IMR-90 (cell line): ENCODE measurements at regions not wholly inside any gene's neighbourhood (a gene's known extent, or its start where the extent isn't known, plus 50 kb on each side); places are given as distances from the start of the nearest gene placed in this dataset.

Source experiments
- ATAC-seq: fragments of 200-7000 bp; cut with Tn5 transposase; 2 replicates; pipeline ENCODE4 v1.9.1; 2020; ENCODE audit warnings: low read depth, mild to moderate bottlenecking, moderate library complexity
- BruUV-seq: library from RNA; stranded (reverse); fragments of 400-500 nt; replicated peaks from 2 replicates; lab custom pipeline; 2021; lab: Mats Ljungman, UMichigan
- CTCF ChIA-PET: fragments of 300-600 bp; formaldehyde crosslinking; extraction: SDS; loops from one replicate; lab custom pipeline; 2021; ENCODE audit warnings: antibody characterized with exemption; lab: Yijun Ruan, JAX
- POLR2A ChIA-PET: fragments of 300-600 bp; sonication (Branson Sonifier 250); formaldehyde crosslinking; loops from one replicate; lab custom pipeline; 2022; ENCODE audit warnings: antibody characterized with exemption; ENCODE audit not compliant: unreplicated experiment; lab: Charles Lee
- DNase-seq: peaks from one replicate; pipeline ENCODE4 v3.0.0; 2013
- H2AFZ ChIP-seq: replicated peaks from 2 replicates; pipeline ENCODE3; 2013; ENCODE audit warnings: low read length, mild to moderate bottlenecking; ENCODE audit not compliant: poor library complexity
- H2AK5ac ChIP-seq: 2 replicates; pipeline ENCODE4 v1.6.1; 2013; ENCODE audit warnings: low read depth, low read length, inconsistent platforms
- H2AK9ac ChIP-seq: replicated peaks from 2 replicates; pipeline ENCODE3; 2013; ENCODE audit warnings: mild to moderate bottlenecking, low read depth, low read length, moderate library complexity; ENCODE audit not compliant: poor library complexity
- H2BK120ac ChIP-seq: 2 replicates; pipeline ENCODE4 v1.6.1; 2013; ENCODE audit warnings: low read depth, low read length, inconsistent platforms
- H2BK15ac ChIP-seq: 3 replicates; pipeline ENCODE4 v1.6.1; 2013; ENCODE audit warnings: low read depth, low read length, inconsistent platforms
- H2BK20ac ChIP-seq: 2 replicates; pipeline ENCODE4 v1.6.1; 2013; ENCODE audit warnings: low read depth, mild to moderate bottlenecking, inconsistent platforms, low read length, moderate library complexity
- H2BK5ac ChIP-seq: 2 replicates; pipeline ENCODE4 v1.6.1; 2013; ENCODE audit warnings: mild to moderate bottlenecking, low read depth, low read length, inconsistent platforms; ENCODE audit not compliant: poor library complexity, severe bottlenecking
- H3K14ac ChIP-seq: replicated peaks from 2 replicates; pipeline ENCODE4 v1.6.1; 2013; ENCODE audit warnings: low read depth, low read length, inconsistent platforms
- H3K18ac ChIP-seq: 2 replicates; pipeline ENCODE4 v1.6.1; 2013; ENCODE audit warnings: low read depth, low read length, control low read depth
- H3K23ac ChIP-seq: 2 replicates; pipeline ENCODE4 v1.6.1; 2013; ENCODE audit warnings: low read depth, low read length, inconsistent platforms
- H3K27ac ChIP-seq: 2 replicates; pipeline ENCODE4 v1.5.1; 2013; ENCODE audit warnings: mild to moderate bottlenecking, control low read depth, low read length; ENCODE audit not compliant: insufficient read depth
- H3K27me3 ChIP-seq: 2 replicates; pipeline ENCODE4 v1.6.1; 2013; ENCODE audit warnings: low read length; ENCODE audit not compliant: control insufficient read depth, insufficient read depth
- H3K36me3 ChIP-seq: 2 replicates; pipeline ENCODE4 v1.6.1; 2013; ENCODE audit warnings: low read length, mixed read lengths; ENCODE audit not compliant: control insufficient read depth, insufficient read depth
- H3K4ac ChIP-seq: 2 replicates; pipeline ENCODE4 v1.6.1; 2013; ENCODE audit warnings: low read depth, low read length, inconsistent platforms
- H3K4me1 ChIP-seq: 2 replicates; pipeline ENCODE4 v1.6.1; 2013; ENCODE audit warnings: low read length, mixed read lengths; ENCODE audit not compliant: control insufficient read depth, insufficient read depth
- H3K4me2 ChIP-seq: 2 replicates; pipeline ENCODE4 v1.6.1; 2013; ENCODE audit warnings: low read depth, mild to moderate bottlenecking, control low read depth, low read length, moderate library complexity
- H3K4me3 ChIP-seq: 2 replicates; pipeline ENCODE4 v1.5.1; 2013; ENCODE audit warnings: low read depth, mild to moderate bottlenecking, control low read depth, low read length, moderate library complexity; ENCODE audit not compliant: insufficient read depth
- H3K56ac ChIP-seq: 2 replicates; pipeline ENCODE4 v1.6.1; 2013; ENCODE audit warnings: low read length, inconsistent platforms; ENCODE audit not compliant: insufficient read depth; ENCODE audit errors: extremely low read depth
- H3K79me1 ChIP-seq, 2 experiments: 2 replicates each; pipeline ENCODE4 v1.6.1; 2013; ENCODE audit warnings: low read length in 2 of 2, inconsistent platforms in 1 of 2, low read depth in 1 of 2
- H3K9ac ChIP-seq: 2 replicates; pipeline ENCODE4 v1.6.1; 2013; ENCODE audit warnings: low read depth, low read length, control low read depth
- H3K9me1 ChIP-seq: 2 replicates; pipeline ENCODE4 v1.6.1; 2013; ENCODE audit warnings: low read length, inconsistent platforms; ENCODE audit not compliant: insufficient read depth
- H3K9me3 ChIP-seq: 2 replicates; pipeline ENCODE4 v1.6.1; 2013; ENCODE audit warnings: low read length; ENCODE audit not compliant: control insufficient read depth, insufficient read depth
- H4K20me1 ChIP-seq: 2 replicates; pipeline ENCODE4 v1.6.1; 2013; ENCODE audit warnings: low read length, inconsistent platforms; ENCODE audit not compliant: insufficient read depth
- H4K5ac ChIP-seq: 2 replicates; pipeline ENCODE4 v1.6.1; 2013; ENCODE audit warnings: mild to moderate bottlenecking, low read depth, low read length, control low read depth
- H4K8ac ChIP-seq, 2 experiments: 2 replicates each; pipeline ENCODE4 v1.6.1; 2013; ENCODE audit warnings: low read depth in 2 of 2, low read length in 2 of 2, control low read depth in 1 of 2, inconsistent platforms in 1 of 2
- H4K91ac ChIP-seq: 2 replicates; pipeline ENCODE4 v1.6.1; 2013; ENCODE audit warnings: low read depth, low read length, inconsistent platforms; ENCODE audit not compliant: insufficient read depth
- BHLHE40 ChIP-seq: fragments of 150-350 bp; IDR thresholded peaks from 2 replicates; pipeline ENCODE4 v1.6.1; 2016; ENCODE audit warnings: mild to moderate bottlenecking, low read depth, low read length
- CEBPB ChIP-seq: IDR thresholded peaks from 2 replicates; pipeline ENCODE4 v1.6.1; 2012; ENCODE audit warnings: low read depth, low read length, improper control_type of control experiment
- CHD1 ChIP-seq: IDR thresholded peaks from 2 replicates; pipeline ENCODE4 v1.6.1; 2012; ENCODE audit warnings: low read depth, low read length, improper control_type of control experiment
- ELK1 ChIP-seq: fragments of 150-350 bp; IDR thresholded peaks from 2 replicates; pipeline ENCODE4 v1.6.1; 2016; ENCODE audit warnings: low read depth, mild to moderate bottlenecking, low read length, moderate library complexity, borderline replicate concordance
- FOS ChIP-seq: fragments of 150-350 bp; IDR thresholded peaks from 2 replicates; pipeline ENCODE4 v1.6.1; 2016; ENCODE audit warnings: low read depth, low read length
- MAZ ChIP-seq: IDR thresholded peaks from 2 replicates; pipeline ENCODE4 v1.6.1; 2012; ENCODE audit warnings: low read depth, mild to moderate bottlenecking, low read length, improper control_type of control experiment, moderate library complexity, borderline replicate concordance
- MXI1 ChIP-seq: IDR thresholded peaks from 2 replicates; pipeline ENCODE4 v1.6.1; 2012; ENCODE audit warnings: low read depth, mild to moderate bottlenecking, low read length, moderate library complexity, borderline replicate concordance
- POLR2A ChIP-seq: IDR thresholded peaks from 2 replicates; pipeline ENCODE4 v1.6.1; 2012; ENCODE audit warnings: mild to moderate bottlenecking, low read depth, low read length
- SMC3 ChIP-seq: fragments of 150-350 bp; IDR thresholded peaks from 2 replicates; pipeline ENCODE4 v1.6.1; 2016; ENCODE audit warnings: low read depth, mild to moderate bottlenecking, antibody characterized with exemption, low read length, moderate library complexity
- USF2 ChIP-seq: fragments of 150-350 bp; IDR thresholded peaks from 2 replicates; pipeline ENCODE4 v1.6.1; 2017; ENCODE audit warnings: mild to moderate bottlenecking, antibody characterized with exemption, low read length, low read depth
- WGBS, 2 experiments: methylation state at CpG; one replicate each; pipeline versions ENCODE4 v1.1.5 to v1.1.7; 2013; ENCODE audit warnings: missing lambda C conversion rate in 2 of 2; ENCODE audit not compliant: insufficient read length in 1 of 2; ENCODE audit errors: extremely low coverage in 2 of 2; 5-methylcytosine and 5-hydroxymethylcytosine counted together
- dilution Hi-C: fragments of 300-500 bp; cut with HindIII; formaldehyde crosslinking; loops from one replicate; pipeline ENCODE4 v1.14.3; 2018; ENCODE audit warnings: low sequenced_read_pairs; ENCODE audit not compliant: unreplicated experiment
- in situ Hi-C: fragments of 300-500 bp; cut with MboI; formaldehyde crosslinking; loops from 3 replicates; pipeline ENCODE4 v1.14.3; 2019; ENCODE audit warnings: low sequenced_read_pairs, inconsistent platforms, mixed read lengths
- intact Hi-C: fragments of 100-400 bp; cut with micrococcal nuclease; formaldehyde crosslinking; loops from 2 replicates; pipeline ENCODE4 v1.10.0; 2022

GRCh38 chr18:67938660-67939059 is 422.1 kb upstream of the DSEL start:
- Histone ChIP-seq H3K9me1 (no peaks in the 10 kb centered on the region), H3K18ac (peak overlapping the region; percentile 100; the same call in 1 of the 2 replicates), H3K23ac (peak overlapping the region; percentile 19; the same call in 1 of the 2 replicates), H3K4me2 (no peak overlapping the region), H3K27me3 (no peaks in the 10 kb centered on the region), H3K14ac (peak overlapping the region; percentile 70), H4K8ac (peak overlapping the region; percentile 68 to 79; a peak in 3 of 4 replicates), H2AK9ac (no peak overlapping the region), H3K56ac (no peak overlapping the region), H3K36me3 (no peaks in the 10 kb centered on the region), H3K9ac (no peak overlapping the region), H2BK5ac (peak overlapping the region; percentile 95), H3K4ac (peak overlapping the region; percentile 74), H2AFZ (peak overlapping the region; percentile 50), H3K9me3 (peaks cover 2% of the 10 kb centered on the region), H2BK120ac (peak overlapping the region; percentile 84), H2AK5ac (no peak overlapping the region), H3K27ac (peak overlapping the region; percentile 99; the same call in 1 of the 2 replicates), H3K4me1 (peaks cover 2% of the 10 kb centered on the region; the same call in 1 of the 2 replicates), H4K91ac (peak overlapping the region; percentile 87; the same call in 1 of the 2 replicates), H2BK15ac (no peak overlapping the region), H3K79me1 (no peaks in the 10 kb centered on the region), H2BK20ac (peak overlapping the region; percentile 60), H4K20me1 (no peaks in the 10 kb centered on the region), H3K4me3 (no peak overlapping the region), H4K5ac (peak overlapping the region; percentile 97; the same call in 1 of the 2 replicates)
- intact Hi-C loops = loop anchor here (10.0 kb wide), 3 partner anchors 236 to 724 kb away; no protein-coding TSS in a partner anchor
- TF ChIP-seq BHLHE40 (peak; percentile 56; the same call in 1 of the 2 replicates), POLR2A (no peak), USF2 (no peak), CHD1 (no peak), CEBPB (peak; percentile 51), MXI1 (no peak), ELK1 (no peak), FOS (peak; percentile 86), SMC3 (no peak), MAZ (no peak)
- in situ Hi-C loops = no loop called here
- ATAC-seq = peak; percentile 97
- DNase-seq = peak; percentile 84
- ChIA-PET POLR2A (no interaction called here), CTCF (interaction anchor here (0.6 to 0.9 kb wide), 2 partner anchors 285 to 725 kb away, joined by 3 to 4 read pairs; no protein-coding TSS in a partner anchor)
- BruUV-seq = no TSS peak
- WGBS, 2 experiments = no CpG with 5 or more reads among the region's 3 CpGs
- dilution Hi-C loops = no loop called here
